A172 (cell line): ENCODE measurements at regions not wholly inside any gene's neighbourhood (a gene's known extent, or its start where the extent isn't known, plus 50 kb on each side); places are given as distances from the start of the nearest gene placed in this dataset.
"Not testable (repeated sequence)": the region's sequence is repeated elsewhere in the genome, so short reads cannot be mapped to it uniquely, and the experiment has no call there.

ENCODE experiments used
- DNase-seq: peaks from one replicate; pipeline ENCODE4 v3.0.0-alpha.2; 2015; ENCODE audit warnings: low spot score

GRCh38 chr9:34793428-34793827 is 83.5 kb upstream of the CCL21 start:
- DNase-seq, result no peak

DNA sequence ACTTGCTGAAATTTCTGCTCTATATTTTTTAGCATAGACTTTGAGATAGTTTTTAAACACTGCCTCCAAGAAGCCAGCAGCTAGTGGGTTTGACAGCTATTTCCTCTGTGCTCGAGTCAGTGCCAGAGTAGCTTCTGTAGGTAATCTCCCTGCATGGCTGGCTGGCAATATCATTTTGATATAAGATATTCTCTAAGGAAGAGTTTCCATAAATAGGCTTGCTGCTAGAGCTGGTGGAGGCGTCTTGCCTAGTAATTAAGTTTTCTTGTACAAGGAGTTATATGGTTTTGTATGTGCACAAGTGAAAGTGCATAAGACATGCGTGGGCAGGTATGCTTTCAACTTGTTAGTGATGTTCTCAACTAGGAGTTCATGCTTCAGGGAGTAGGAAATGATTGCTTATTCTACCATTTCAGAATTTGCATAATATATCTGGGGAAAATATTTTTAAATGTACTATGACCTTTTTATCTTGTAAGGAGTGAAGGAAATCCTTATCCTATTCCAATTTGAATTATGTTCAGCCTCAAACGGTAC is 74.1 kb upstream of the CCL21 start:
- DNase-seq, result no peak

DNA sequence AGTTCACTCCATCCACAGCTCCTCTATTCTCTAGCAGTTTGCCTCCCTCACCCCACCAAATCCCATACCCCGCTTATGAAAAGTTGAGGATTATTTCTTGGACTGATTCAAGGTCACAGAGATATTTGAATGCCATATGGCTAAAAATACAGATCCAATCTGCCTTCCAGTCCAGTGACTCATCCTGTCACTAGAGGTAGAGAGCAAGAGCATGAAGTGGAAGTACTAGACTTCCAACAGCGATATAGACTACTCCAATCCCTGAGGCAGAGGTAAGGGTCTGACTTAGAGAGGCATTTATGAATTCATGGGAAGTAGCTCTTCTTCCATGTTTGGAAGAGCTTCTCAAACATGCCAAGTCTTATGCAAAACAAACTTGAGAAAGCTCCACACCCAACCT is 72.4 kb upstream of the CCL21 start:
- no peak for DNase-seq

DNA sequence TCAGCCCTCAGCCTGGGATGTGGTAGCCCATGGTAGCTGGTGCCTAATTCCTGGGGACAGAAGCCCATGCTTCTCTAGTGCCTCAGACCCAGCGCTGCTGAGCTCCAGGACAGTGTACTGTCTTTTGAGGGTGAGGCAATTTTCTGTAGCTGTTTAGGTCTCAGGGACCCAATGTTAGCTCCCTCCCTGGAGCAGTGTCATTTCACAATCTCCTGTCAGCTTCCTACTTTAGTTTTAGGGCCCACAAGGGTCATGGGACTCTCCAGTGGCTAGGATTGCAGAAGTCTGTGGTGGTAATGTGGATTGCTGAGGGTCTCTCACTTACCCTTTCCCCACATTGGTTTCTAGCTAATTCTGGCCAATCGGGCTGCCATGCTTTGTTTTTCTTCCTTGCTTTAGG is 67.7 kb upstream of the CCL21 start:
- DNase-seq, result no peak

DNA sequence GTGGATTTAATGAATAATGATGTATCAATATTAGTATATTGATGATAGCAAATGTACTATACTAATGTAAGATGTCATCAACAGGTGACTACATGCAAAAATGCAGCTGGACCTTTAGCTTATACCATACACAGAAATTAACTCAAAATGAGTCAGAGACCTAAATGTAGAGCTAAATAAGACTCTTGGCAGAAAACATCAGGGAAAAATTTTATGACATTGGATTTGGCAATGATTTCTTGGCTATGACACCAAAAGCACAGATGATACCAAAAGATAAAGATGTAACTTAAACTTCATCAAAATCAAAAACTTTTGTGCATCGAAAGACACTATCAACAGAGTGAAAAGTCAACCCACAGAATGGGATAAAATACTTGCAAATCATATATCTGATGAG is 64.0 kb upstream of the CCL21 start:
- no peak for DNase-seq

- DNase-seq, result no peak
Measured at GRCh38 chr9:34773306-34773910, 63.5 kb upstream of the CCL21 start.

DNA sequence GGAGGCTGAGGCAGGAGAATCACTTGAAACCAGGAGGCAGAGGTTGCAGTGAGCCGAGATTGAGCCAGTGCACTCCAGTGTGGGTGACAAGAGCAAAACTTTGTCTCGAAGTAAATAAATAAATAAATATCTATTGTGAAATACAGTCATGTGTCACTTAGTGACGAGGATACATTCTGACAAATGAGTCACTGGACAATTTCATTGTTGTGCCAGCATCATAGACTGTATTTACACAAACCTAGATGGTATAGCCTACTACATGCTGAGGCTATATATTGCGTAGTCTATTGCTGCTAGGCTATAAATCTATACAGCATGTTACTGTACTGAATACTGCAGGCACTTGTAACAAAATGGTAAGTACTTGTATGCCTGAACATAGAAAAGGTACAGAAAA is 61.1 kb upstream of the CCL21 start:
- DNase-seq, result peak; percentile 9

DNA sequence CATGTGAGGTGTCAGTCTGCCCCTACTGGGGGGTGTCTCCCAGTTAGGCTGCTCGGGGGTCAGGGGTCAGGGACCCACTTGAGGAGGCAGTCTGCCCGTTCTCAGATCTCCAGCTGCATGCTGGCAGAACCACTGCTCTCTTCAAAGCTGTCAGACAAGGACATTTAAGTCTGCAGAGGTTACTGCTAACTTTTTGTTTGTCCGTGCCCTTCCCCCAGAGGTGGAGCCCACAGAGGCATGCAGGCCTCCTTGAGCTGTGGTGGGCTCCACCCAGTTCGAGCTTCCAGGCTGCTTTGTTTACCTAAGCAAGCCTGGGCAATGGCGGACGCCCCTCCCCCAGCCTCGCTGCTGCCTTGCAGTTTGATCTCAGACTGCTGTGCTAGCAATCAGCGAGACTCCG is 57.2 kb upstream of the CCL21 start:
- DNase-seq, result not testable (repeated sequence)

GRCh38 chr9:34760196-34761040 is 50.5 kb upstream of the CCL21 start:
- DNase-seq, result not testable (repeated sequence)
